Stomach (tissue), 4 donors: ENCODE measurements at regions not wholly inside any gene's neighbourhood (a gene's known extent, or its start where the extent isn't known, plus 50 kb on each side); places are given as distances from the start of the nearest gene placed in this dataset.

Experiments
- CTCF ChIP-seq, 7 experiments: fragments of 450-650 bp in 4 of 7; fragments of 200-600 bp in 3 of 7; sonication (generic) in 3 of 7; IDR thresholded peaks; one replicate each; pipeline ENCODE4 v1.5.1; 2016 to 2019; ENCODE audit warnings: antibody characterized with exemption in 7 of 7, control low read depth in 2 of 7, mild to moderate bottlenecking in 1 of 7
- POLR2A ChIP-seq, 4 donors: fragments of 450-650 bp; IDR thresholded peaks; one replicate each; pipeline ENCODE4 v1.6.1; 2016; ENCODE audit warnings: antibody characterized with exemption in 4 of 4, control low read depth in 2 of 4, mild to moderate bottlenecking in 1 of 4, moderate library complexity in 1 of 4

DNA sequence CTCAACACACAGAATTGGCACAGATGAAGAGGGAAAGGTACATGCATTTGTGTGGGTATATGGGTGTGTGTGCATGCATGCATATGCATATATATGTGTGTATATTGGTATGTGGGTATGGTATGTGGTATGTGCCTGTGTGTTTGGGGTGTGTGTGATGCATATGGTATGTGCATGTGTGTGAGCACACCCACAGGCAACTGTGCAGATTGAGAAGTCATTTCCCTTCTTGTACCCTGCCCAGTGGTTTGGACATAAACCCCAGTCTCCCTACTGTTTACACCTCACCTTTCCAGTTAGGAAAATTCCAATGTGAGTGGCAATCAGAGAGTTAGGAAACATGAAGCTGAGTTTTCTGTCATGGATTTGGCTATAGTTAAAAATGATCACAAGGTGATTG lies 178.0 kb downstream of the NXNL2 start:
- TF ChIP-seq CTCF (IDR thresholded peaks at IDR 0.05) (no peak), POLR2A (IDR thresholded peaks at IDR 0.05) (no peak)
